ENCODE measurements at regions not wholly inside any gene's neighbourhood (a gene's known extent, or its start where the extent isn't known, plus 50 kb on each side); places are given as distances from the start of the nearest gene placed in this dataset.
"Not testable (repeated sequence)": the region's sequence is repeated elsewhere in the genome, so short reads cannot be mapped to it uniquely, and the experiment has no call there.

DNA sequence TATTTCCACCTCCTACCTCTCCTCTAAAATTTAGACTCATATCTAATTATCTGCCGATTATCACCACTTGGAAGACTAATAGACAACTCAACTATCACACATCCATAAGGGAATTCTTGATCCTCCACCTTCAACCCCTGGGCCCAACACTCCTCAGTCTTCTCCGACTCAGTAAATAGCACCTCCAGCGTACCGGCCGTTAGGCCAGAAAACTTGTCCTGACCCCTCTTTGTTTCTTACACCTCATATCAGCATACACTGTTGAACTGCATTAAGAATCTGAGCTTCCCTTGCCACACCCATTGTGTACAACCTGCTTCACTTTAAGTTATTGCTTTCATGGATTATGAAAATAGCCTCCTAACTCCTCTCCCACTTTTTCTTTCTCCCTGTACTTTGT is 5274.0 kb upstream of the TPTE start:
- TF ChIP-seq, protein P1, sequence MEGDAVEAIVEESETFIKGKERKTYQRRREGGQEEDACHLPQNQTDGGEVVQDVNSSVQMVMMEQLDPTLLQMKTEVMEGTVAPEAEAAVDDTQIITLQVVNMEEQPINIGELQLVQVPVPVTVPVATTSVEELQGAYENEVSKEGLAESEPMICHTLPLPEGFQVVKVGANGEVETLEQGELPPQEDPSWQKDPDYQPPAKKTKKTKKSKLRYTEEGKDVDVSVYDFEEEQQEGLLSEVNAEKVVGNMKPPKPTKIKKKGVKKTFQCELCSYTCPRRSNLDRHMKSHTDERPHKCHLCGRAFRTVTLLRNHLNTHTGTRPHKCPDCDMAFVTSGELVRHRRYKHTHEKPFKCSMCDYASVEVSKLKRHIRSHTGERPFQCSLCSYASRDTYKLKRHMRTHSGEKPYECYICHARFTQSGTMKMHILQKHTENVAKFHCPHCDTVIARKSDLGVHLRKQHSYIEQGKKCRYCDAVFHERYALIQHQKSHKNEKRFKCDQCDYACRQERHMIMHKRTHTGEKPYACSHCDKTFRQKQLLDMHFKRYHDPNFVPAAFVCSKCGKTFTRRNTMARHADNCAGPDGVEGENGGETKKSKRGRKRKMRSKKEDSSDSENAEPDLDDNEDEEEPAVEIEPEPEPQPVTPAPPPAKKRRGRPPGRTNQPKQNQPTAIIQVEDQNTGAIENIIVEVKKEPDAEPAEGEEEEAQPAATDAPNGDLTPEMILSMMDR (IDR thresholded peaks at IDR 0.05): not testable (repeated sequence)
- TF ChIP-seq POLR2A (IDR thresholded peaks at IDR 0.05): not testable (repeated sequence)

Data from testis (tissue), 2 donors.